ENCODE measurements at regions not wholly inside any gene's neighbourhood (a gene's known extent, or its start where the extent isn't known, plus 50 kb on each side); places are given as distances from the start of the nearest gene placed in this dataset.

GRCh38 chr10:10642751-10643150 lies 374.9 kb upstream of the CELF2 start:
- TF ChIP-seq EP300 (IDR thresholded peaks at IDR 0.05) (no peak), POLR2A (IDR thresholded peaks at IDR 0.05) (no peak)
